ENCODE measurements at regions not wholly inside any gene's neighbourhood (a gene's known extent, or its start where the extent isn't known, plus 50 kb on each side); places are given as distances from the start of the nearest gene placed in this dataset.
"Not testable (repeated sequence)": the region's sequence is repeated elsewhere in the genome, so short reads cannot be mapped to it uniquely, and the experiment has no call there.

DNA sequence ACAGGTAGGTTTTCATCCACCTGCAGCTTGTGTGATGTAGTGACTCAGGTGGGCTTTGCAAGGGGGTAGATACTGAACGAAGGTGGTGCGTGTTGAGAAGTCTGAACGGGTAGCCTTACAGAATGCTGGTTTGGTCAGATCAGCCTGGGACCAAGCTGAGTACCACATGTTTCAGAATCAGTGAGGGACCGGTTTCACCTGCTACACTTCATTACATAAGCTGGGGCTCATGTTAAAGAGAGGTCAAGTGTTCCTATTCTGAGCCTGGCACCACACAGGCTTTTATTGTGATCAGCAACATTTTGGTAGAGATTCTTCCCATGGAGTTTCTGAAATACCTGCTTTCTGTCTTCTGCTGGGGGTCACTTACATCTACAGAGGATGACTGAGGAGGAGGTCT, 207.4 kb upstream of the EEF2KMT start:
- no peak overlapping the region for H3K4me3 Mint-ChIP-seq
- CTCF ChIA-PET = no interaction called here

DNA sequence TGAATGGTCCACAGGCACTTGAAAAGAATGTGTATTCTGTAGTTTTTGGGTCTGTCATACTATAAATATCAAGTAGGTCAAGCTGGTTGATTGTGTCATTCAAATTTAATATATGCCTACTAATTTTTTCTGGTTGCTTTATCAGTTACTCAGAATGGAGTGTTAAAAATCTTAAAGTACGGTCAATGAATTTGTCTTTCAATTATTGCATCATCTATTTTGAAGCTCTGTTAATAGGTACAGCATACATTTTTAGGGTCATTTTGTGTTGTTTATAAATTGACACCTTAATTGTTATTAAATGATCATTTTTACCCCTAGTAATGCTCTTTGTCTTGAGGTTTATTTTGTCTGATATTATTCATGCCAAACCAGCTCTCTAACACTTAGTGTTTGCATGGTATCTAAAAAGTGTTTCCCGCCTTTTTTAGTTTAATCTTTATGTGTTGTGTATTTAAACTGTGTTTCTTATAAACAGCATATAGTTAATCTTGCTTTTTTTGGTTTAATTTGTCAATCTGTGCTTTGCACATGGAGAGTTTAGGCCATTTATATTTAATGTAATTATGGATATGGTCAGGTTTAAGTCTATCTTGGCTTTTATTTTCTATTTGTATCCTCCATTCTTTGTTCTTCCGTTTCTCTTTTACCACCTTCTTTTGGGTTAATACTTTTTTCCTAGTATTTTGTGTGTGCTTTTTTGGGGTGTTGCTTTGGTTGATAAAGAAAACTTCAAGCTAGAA, 204.9 kb upstream of the EEF2KMT start:
- Mint-ChIP-seq H3K9me3 (peaks cover 2% of the 10 kb centered on the region), H3K27me3 (no peaks in the 10 kb centered on the region), H3K4me1 (no peaks in the 10 kb centered on the region), H3K4me3 (no peak overlapping the region), H3K27ac (no peak overlapping the region), H3K36me3 (no peaks in the 10 kb centered on the region)
- CTCF ChIA-PET = no interaction called here
- DNase-seq = no peak

More for the DNA sequence above, 207.4 kb upstream of the EEF2KMT start:
- Mint-ChIP-seq H3K27me3 (no peaks in the 10 kb centered on the region), H3K9me3 (peaks cover 8% of the 10 kb centered on the region), H3K36me3 (no peaks in the 10 kb centered on the region), H3K4me1 (no peaks in the 10 kb centered on the region), H3K27ac (no peak overlapping the region)
- DNase-seq = no peak

DNA sequence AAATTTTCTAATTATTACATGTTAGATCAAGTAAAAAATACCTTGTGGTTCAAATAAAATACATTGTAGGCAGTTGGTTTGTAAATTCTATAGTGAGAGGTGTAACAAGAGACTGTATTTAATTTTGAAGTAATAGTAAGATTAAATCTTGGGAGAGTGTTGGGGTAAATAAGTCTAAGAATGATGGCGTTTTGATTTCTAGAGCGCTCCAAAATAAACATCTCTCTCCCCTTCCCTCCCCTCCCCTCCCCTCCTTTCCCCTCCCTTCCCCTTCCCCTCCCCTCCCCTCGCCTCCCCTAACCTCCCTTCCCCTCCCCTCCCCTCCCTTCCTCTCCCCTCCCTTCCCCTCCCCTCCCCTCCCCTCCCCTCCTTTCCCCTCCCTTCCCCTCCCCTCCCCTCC, 200.6 kb upstream of the EEF2KMT start:
- Mint-ChIP-seq H3K4me3 (no peak overlapping the region), H3K9me3 (no peaks in the 10 kb centered on the region), H3K27ac (no peak overlapping the region), H3K27me3 (no peaks in the 10 kb centered on the region), H3K4me1 (no peaks in the 10 kb centered on the region), H3K36me3 (no peaks in the 10 kb centered on the region)
- DNase-seq = no peak
- CTCF ChIA-PET = no interaction called here

DNA sequence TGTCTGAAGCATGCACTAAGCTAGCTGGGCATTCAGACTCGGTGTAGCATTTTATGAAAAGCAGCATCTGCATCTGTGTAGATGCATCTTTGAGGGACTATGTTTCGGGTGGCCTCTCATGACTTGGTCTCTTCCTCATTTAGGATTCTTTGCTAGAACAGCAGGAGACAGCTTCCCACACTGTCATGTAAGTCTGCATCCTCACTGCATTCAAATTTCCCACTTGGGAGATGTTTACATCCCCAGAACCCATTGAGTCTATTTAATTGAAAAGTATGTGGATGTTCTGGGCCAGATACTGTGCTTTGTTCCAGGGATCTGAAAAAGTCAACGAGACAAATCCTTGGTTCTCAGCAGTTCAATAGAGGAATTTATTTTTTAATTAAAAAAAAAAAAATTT, 198.6 kb upstream of the EEF2KMT start:
- Mint-ChIP-seq H3K27me3 (no peaks in the 10 kb centered on the region), H3K4me1 (no peaks in the 10 kb centered on the region), H3K27ac (no peak overlapping the region), H3K36me3 (no peaks in the 10 kb centered on the region), H3K4me3 (no peak overlapping the region), H3K9me3 (no peaks in the 10 kb centered on the region)
- no peak for DNase-seq
- CTCF ChIA-PET = no interaction called here

DNA sequence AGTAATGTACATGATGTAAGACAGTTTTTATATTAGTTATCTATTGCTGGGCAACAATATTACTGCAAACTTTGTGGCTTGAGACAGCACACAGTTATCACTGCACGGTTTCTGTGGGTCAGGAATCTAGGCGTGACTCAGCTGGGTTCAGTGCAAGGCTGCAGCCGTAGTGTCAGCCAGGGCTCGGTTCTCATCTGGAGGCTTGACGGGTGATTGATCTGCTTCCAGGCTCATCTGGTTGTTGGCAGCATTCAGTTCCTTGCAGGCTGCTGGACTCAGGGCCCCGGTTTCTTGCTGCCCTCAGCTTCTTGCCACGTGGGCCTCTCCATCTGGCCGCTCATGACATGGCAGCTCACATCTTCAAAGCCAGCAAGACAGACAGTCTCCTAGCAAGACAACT, 197.7 kb upstream of the EEF2KMT start:
- H3K27ac Mint-ChIP-seq, H3K4me3 Mint-ChIP-seq, H3K36me3 Mint-ChIP-seq, CTCF ChIA-PET, DNase-seq, H3K27me3 Mint-ChIP-seq, H3K4me1 Mint-ChIP-seq, H3K9me3 Mint-ChIP-seq: not testable (repeated sequence)

DNA sequence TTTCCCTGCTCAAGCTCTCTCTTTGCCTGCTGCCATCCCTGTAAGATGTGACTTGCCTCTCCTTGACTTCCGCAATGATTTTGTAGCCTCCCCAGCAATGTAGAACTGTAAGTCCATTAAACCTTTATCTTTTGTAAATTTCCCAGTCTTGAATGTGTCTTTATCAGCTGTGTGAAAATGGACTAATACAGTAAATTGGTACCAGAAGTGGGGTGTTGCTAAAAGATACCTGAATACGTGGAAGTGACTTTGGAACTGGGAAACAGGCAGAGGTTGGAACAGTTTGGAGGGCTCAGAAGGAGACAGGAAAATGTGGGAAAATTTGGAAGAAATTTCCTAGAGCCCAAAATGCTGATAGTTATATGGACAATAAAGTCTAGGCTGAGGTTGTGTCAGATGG, 184.6 kb upstream of the EEF2KMT start:
- H3K27me3 Mint-ChIP-seq, H3K4me1 Mint-ChIP-seq, DNase-seq, H3K4me3 Mint-ChIP-seq, H3K36me3 Mint-ChIP-seq, CTCF ChIA-PET, H3K27ac Mint-ChIP-seq: not testable (repeated sequence)
- peaks cover 32% of the 10 kb centered on the region for H3K9me3 Mint-ChIP-seq

DNA sequence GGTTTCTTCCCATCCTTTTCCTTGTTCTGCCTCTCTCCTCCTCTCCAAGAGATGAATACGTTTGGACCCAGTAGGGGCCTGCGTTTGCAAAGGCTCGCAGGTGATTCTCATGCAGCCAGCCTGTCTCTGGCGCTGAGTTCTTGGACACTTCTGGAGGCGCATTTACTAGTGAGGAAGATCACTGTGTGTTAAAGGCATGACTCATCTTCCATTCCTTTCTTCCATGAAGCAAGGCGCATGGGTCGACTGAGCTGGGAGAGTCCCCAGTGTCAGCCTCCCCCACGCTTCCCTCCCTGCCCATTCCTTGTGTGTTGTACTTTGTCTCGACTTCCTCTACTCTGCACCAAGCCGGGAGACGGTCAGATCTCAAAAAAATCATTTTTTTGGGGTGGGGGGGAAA, 159.9 kb upstream of the EEF2KMT start:
- no peaks in the 10 kb centered on the region for H3K36me3 Mint-ChIP-seq
- H3K4me1 Mint-ChIP-seq = no peaks in the 10 kb centered on the region
- peaks cover 3% of the 10 kb centered on the region for H3K27me3 Mint-ChIP-seq
- H3K4me3 Mint-ChIP-seq = no peak overlapping the region
- DNase-seq = no peak
- CTCF ChIA-PET = no interaction called here
- no peak overlapping the region for H3K27ac Mint-ChIP-seq
- H3K9me3 Mint-ChIP-seq = no peaks in the 10 kb centered on the region

DNA sequence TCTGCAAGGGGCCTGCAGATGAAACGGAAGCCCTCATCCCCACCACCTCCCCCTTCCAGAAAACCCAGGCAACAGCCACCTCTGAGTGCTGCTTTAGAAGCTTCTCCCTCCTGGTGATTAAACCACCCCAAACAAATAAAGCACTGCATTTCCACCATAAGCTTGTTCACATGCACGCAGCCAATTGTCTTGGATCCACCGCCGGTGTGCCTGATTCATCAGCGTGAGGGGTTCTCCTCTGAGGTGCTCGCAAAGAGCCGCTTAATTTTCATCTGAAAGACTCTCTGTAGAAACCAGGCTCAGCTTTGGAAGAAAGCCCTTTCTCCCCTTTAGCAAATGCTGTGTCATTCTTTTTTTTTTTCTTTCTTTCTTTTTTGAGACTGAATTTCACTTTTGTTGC, 155.2 kb upstream of the EEF2KMT start:
- Mint-ChIP-seq H3K36me3 (no peaks in the 10 kb centered on the region), H3K27me3 (peaks cover 13% of the 10 kb centered on the region), H3K4me3 (no peak overlapping the region), H3K4me1 (no peaks in the 10 kb centered on the region), H3K27ac (no peak overlapping the region), H3K9me3 (no peaks in the 10 kb centered on the region)
- DNase-seq = no peak
- CTCF ChIA-PET = no interaction called here

DNA sequence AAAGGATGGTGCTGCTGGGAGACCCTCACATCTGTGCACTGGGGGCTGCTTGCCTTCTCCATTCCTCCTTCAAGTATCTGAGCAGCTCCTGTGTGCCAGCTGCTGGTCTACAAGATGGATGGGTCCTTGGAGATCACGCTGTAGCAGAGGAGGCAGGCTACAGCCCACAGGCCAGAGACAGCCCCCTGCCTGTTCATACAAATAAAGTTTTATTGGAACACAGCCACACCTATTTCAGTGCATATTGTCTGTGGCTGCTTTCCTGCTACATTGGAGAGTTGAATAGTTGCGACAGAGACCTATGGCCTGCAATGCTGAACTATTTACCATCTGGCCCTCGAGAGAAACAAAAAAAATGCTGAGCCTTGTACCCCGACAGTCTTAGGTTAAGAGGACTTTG, 149.8 kb upstream of the EEF2KMT start:
- H3K36me3 Mint-ChIP-seq, DNase-seq: not testable (repeated sequence)
- H3K27me3 Mint-ChIP-seq = peaks cover 10% of the 10 kb centered on the region

DNA sequence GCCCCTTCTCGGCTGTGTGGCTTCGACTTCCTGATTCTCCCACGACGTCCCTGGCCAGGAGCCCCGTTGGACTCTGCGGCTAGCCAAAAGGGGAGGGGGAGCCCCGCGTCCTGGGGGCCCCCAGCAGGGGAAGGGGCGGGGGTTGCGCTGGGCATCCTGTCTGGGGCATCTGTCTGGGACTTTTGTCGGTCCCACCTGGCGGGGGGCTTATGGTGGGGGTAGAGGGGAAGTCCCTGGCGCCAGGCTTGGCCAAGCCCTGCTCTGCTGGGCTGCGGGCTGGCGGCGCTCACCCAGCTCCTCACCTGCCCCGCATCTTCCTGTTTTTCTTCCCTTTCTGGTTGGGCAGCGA, 142.7 kb upstream of the EEF2KMT start:
- H3K27ac Mint-ChIP-seq, DNase-seq, H3K9me3 Mint-ChIP-seq, H3K36me3 Mint-ChIP-seq, H3K4me1 Mint-ChIP-seq, H3K4me3 Mint-ChIP-seq: not testable (repeated sequence)
- peaks cover 42% of the 10 kb centered on the region for H3K27me3 Mint-ChIP-seq
- CTCF ChIA-PET = interaction anchor here (1.0 to 1.3 kb wide), 3 partner anchors 375 to 1402 kb away, joined by 3 to 7 read pairs (median 5); no protein-coding TSS in a partner anchor

More for the DNA sequence above, 149.8 kb upstream of the EEF2KMT start:
- H3K27ac Mint-ChIP-seq, CTCF ChIA-PET, H3K9me3 Mint-ChIP-seq, H3K4me3 Mint-ChIP-seq, H3K4me1 Mint-ChIP-seq: not testable (repeated sequence)

DNA sequence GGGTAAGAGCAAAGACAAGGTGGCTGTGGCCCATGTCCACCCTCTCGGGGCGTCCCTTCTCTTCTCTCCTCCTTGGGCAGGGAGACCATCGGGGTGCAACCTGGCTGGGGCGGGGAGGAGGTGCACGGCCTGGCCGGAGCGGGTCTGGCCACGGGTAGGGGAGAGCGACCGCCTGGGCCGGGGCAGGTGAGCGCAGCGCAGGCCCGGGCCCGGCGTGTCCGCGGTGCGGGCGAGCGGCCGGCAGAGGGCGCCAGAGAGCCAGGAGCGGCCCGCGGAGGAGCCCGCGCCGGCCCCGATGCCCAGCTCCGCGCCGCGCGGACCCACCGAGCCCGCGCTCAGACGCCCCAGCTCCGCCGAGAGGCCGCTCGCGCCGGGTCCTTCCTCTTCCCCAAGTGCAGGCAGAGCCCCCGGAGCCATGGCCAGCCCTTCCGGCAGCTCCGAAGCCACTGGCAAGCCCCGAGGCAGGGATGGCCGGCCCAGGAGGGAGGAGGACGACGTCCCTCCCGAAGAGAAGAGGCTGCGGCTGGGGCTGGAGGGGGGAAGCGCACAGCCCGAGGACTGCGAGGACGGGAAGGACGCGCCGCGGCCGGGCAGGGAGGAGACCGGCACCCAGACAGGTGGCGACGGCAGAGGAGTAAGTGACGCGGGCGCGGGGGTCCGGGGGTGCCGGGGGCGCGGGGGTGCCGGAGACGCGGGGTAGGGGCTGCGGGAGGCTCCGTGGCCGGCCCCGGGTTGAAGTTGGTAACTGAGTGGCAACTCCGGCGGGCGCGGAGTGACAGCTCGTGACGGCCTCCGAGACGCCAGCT, 142.1 kb upstream of the EEF2KMT start:
- DNase-seq = peak; percentile 52
- not testable (repeated sequence) for H3K27ac Mint-ChIP-seq, H3K4me1 Mint-ChIP-seq, H3K9me3 Mint-ChIP-seq, H3K36me3 Mint-ChIP-seq
- peak overlapping the region; percentile 51 for H3K4me3 Mint-ChIP-seq
- H3K27me3 Mint-ChIP-seq = peaks cover 42% of the 10 kb centered on the region
- CTCF ChIA-PET = interaction anchor here (1.0 to 1.3 kb wide), 2 partner anchors 376 to 1403 kb away, joined by 3 to 7 read pairs; no protein-coding TSS in a partner anchor

DNA sequence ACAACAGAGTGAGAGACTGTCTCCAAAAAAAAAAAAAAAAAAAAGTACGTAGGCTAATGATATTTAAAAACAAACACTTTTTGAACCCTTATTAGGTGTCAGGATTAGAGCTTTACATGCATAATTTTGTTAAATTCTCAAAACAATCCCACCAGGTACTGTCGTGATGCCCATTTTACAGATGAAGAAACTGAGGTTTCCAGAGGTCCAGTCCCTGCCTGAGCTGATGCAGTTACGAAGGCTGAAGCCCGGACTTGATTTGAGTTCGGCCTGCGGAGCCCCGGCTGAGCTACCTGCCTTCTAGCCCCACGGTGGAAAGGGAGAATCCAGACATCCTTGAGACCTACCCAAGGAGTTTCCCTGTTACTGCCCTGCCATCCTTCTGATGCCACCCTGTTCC, 137.5 kb upstream of the EEF2KMT start:
- CTCF ChIA-PET = interaction anchor here (4.2 kb wide), 1 partner anchor 380 kb away, joined by 12 read pairs; no protein-coding TSS in a partner anchor
- peaks cover 25% of the 10 kb centered on the region for H3K27me3 Mint-ChIP-seq

DNA sequence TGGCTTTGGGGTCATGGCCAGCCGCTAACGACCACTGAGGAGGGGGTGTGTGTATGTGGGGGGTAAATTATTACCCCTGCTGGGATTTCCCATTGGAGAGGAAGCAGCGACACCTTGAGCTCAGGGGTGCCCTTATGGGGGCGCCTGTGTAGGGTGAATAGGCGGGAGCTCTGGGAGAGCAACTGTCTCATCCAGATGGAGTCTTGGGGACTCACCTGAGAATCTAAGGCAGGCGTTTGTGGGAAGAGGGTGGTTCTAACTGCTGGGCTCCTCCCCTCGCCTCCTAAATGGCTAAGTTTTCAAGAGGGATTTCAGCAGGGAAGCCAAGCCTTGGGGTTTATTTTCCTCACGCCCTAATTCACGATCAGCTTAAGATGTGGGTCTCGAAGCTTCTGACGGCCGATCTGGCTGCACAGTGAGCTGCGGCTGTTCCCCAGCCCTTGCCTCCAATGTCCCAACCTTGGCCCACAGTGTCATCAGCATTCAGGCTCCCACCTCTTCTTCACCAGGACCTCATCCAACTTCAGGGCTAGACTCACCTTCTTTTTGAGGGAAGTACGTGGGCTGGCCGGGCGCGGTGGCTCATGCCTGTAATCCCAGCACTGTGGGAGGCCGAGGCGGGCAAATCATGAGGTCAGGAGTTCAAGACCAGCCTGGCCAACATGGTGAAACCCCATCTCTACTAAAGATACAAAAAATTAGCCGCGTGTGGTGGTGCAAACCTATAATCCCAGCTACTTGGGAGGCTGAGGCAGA, 136.9 kb upstream of the EEF2KMT start:
- no peak for DNase-seq
- CTCF ChIA-PET = interaction anchor here (4.2 kb wide), 1 partner anchor 381 kb away, joined by 12 read pairs; no protein-coding TSS in a partner anchor
- Mint-ChIP-seq H3K9me3 (no peaks in the 10 kb centered on the region), H3K4me1 (peaks cover 5% of the 10 kb centered on the region), H3K27ac (no peak overlapping the region), H3K27me3 (peaks cover 19% of the 10 kb centered on the region), H3K36me3 (no peaks in the 10 kb centered on the region), H3K4me3 (no peak overlapping the region)

More for the DNA sequence above, 137.5 kb upstream of the EEF2KMT start:
- Mint-ChIP-seq H3K4me1 (peaks cover 5% of the 10 kb centered on the region), H3K36me3 (no peaks in the 10 kb centered on the region), H3K9me3 (no peaks in the 10 kb centered on the region), H3K27ac (no peak overlapping the region), H3K4me3 (no peak overlapping the region)
- DNase-seq = no peak

DNA sequence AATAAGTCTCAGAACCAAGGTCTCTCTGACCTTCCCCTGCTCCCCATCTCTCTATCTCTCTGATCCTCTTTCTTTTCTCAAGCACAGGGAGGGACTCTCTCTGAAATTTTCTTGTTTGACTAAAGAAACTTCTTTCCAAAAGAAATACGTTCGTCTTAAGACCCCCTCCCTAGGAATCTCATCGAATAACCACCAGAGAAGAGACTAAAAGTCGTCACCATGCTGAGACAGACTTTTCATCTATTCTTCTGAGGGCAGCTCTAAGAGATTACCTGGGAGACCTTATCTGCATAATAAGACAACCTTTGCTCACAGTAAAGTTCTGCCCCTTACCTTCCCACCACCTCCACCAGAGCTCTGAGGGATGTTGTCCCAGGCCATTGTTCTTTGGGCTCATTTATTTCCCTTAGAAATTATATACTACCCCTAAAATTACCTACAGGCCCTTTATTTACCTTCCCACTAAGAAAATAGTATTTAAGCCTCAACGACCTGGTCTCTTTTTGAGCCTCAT, 133.7 kb upstream of the EEF2KMT start:
- no peaks in the 10 kb centered on the region for H3K36me3 Mint-ChIP-seq
- H3K27ac Mint-ChIP-seq = no peak overlapping the region
- H3K27me3 Mint-ChIP-seq = peaks cover 6% of the 10 kb centered on the region
- H3K4me1 Mint-ChIP-seq = no peaks in the 10 kb centered on the region
- DNase-seq = no peak
- no peak overlapping the region for H3K4me3 Mint-ChIP-seq
- H3K9me3 Mint-ChIP-seq = no peaks in the 10 kb centered on the region
- CTCF ChIA-PET = no interaction called here
